Liver (tissue), 3 donors: ENCODE measurements at regions not wholly inside any gene's neighbourhood (a gene's known extent, or its start where the extent isn't known, plus 50 kb on each side); places are given as distances from the start of the nearest gene placed in this dataset.

Experiments
- ATF3 ChIP-seq: IDR thresholded peaks from 2 replicates; pipeline ENCODE4 v1.6.1; 2016; ENCODE audit warnings: antibody characterized with exemption
- CTCF ChIP-seq: fragments of 150-350 bp; IDR thresholded peaks from 2 replicates; pipeline ENCODE4 v1.5.1; 2017; ENCODE audit warnings: improper control_type of control experiment, low read depth, low read length; ENCODE audit not compliant: missing input control
- EGR1 ChIP-seq, 2 donors: IDR thresholded peaks; 2 replicates each; pipeline ENCODE4 v1.6.1; 2016 to 2018; ENCODE audit warnings: antibody characterized with exemption in 2 of 2, low read depth in 2 of 2
- GABPA ChIP-seq, 2 donors: IDR thresholded peaks in 1 of 2; conservative IDR thresholded peaks in 1 of 2; 2 replicates each; pipeline ENCODE4 v1.6.1; 2016; ENCODE audit warnings: antibody characterized with exemption in 2 of 2, mild to moderate bottlenecking in 1 of 2, moderate library complexity in 1 of 2
- JUND ChIP-seq, 2 donors: IDR thresholded peaks; 2 replicates each; pipeline ENCODE4 v1.6.1; 2016; ENCODE audit warnings: antibody characterized with exemption in 2 of 2
- MAX ChIP-seq: IDR thresholded peaks from 2 replicates; pipeline ENCODE4 v1.6.1; 2016; ENCODE audit warnings: antibody characterized with exemption
- REST ChIP-seq: IDR thresholded peaks from 2 replicates; pipeline ENCODE4 v1.6.1; 2016; ENCODE audit warnings: antibody characterized with exemption, mild to moderate bottlenecking
- RXRA ChIP-seq, 2 donors: IDR thresholded peaks; 2 replicates each; pipeline ENCODE4 v1.6.1; 2017 to 2018; ENCODE audit warnings: antibody characterized with exemption in 2 of 2, mild to moderate bottlenecking in 1 of 2
- TAF1 ChIP-seq: conservative IDR thresholded peaks from 2 replicates; pipeline ENCODE4 v1.6.1; 2016; ENCODE audit warnings: antibody characterized with exemption, mild to moderate bottlenecking
- donor health status: healthy.
- donor health status: healthy.

- TF ChIP-seq CTCF: no peak
- no peak for TF ChIP-seq EGR1 (IDR thresholded peaks at IDR 0.05; ENCODE audit: low read depth in 2 of 2)
- no peak for TF ChIP-seq ATF3
- no peak for TF ChIP-seq JUND (IDR thresholded peaks at IDR 0.05)
- TF ChIP-seq MAX: no peak
- TF ChIP-seq RXRA (IDR thresholded peaks at IDR 0.05): no peak
- no peak for TF ChIP-seq GABPA (IDR thresholded peaks at IDR 0.05 in 1 of 2, conservative IDR thresholded peaks at IDR 0.05 in 1 of 2)
- TF ChIP-seq TAF1: no peak
- no peak for TF ChIP-seq REST
Measured at GRCh38 chr2:138244501-138244925, 257.1 kb upstream of the SPOPL start.
